ENCODE measurements at regions not wholly inside any gene's neighbourhood (a gene's known extent, or its start where the extent isn't known, plus 50 kb on each side); places are given as distances from the start of the nearest gene placed in this dataset.

GRCh38 chr12:94769776-94770759, 119.7 kb upstream of the TMCC3 start:
- BruUV-seq (replicated peaks), result no TSS peak
- no peak for ATAC-seq
- no peak for DNase-seq (ENCODE audit: low read depth, low spot score)
- no peak overlapping the region for H3K4me3 ChIP-seq (ENCODE audit: low read depth in 2 of 2, low read length in 2 of 2)
- no peaks in the 10 kb centered on the region; the same call in 1 of the 2 replicates for H3K27me3 ChIP-seq (ENCODE audit: control insufficient read depth, insufficient read depth, low read length)
- H3K27ac ChIP-seq (ENCODE audit: low read length), result no peak overlapping the region
- ChIA-PET CTCF (no interaction called here), POLR2A (no interaction called here)
- no peaks in the 10 kb centered on the region for H3K36me3 ChIP-seq (ENCODE audit: control insufficient read depth, insufficient read depth, low read length)
- intact Hi-C loops (cut with micrococcal nuclease; ENCODE audit: unreplicated experiment), result loop anchor here (10.0 kb wide), 1 partner anchor 225 kb away; no protein-coding TSS in a partner anchor
- no peaks in the 10 kb centered on the region for H3K9me3 ChIP-seq (ENCODE audit: control insufficient read depth, insufficient read depth, low read depth, low read length)
- in situ Hi-C loops (cut with HindIII; ENCODE audit: low pct_unique_long_range_greater_than_20kb, low sequenced_read_pairs), result no loop called here
- TF ChIP-seq POLR2AphosphoS5 (IDR thresholded peaks at IDR 0.05; ENCODE audit: low read depth, low read length), result no peak
- no peak for TF ChIP-seq REST (IDR thresholded peaks at IDR 0.05; ENCODE audit: insufficient read depth in 1 of 2, low read depth in 2 of 2, low read length in 1 of 2)
- no peak for TF ChIP-seq CTCF (IDR thresholded peaks at IDR 0.05)
- TF ChIP-seq SIN3A (IDR thresholded peaks at IDR 0.05; ENCODE audit: borderline replicate concordance, insufficient read depth, low read depth, low read length), result no peak
- no peak for TF ChIP-seq TCF7L2 (IDR thresholded peaks at IDR 0.05; ENCODE audit: low read depth, low read length)
- no peaks in the 10 kb centered on the region for H3K4me1 ChIP-seq (ENCODE audit: control insufficient read depth, insufficient read depth, low read length)

- no peak for TF ChIP-seq TCF7L2 (IDR thresholded peaks at IDR 0.05; ENCODE audit: low read depth, low read length)
- TF ChIP-seq CTCF (IDR thresholded peaks at IDR 0.05), result no peak
- Histone ChIP-seq H3K27ac (ENCODE audit: low read length) (no peak overlapping the region), H3K4me3 (ENCODE audit: low read depth in 2 of 2, low read length in 2 of 2) (no peak overlapping the region), H3K9me3 (ENCODE audit: control insufficient read depth, insufficient read depth, low read depth, low read length) (no peaks in the 10 kb centered on the region), H3K36me3 (ENCODE audit: control insufficient read depth, insufficient read depth, low read length) (no peaks in the 10 kb centered on the region), H3K27me3 (ENCODE audit: control insufficient read depth, insufficient read depth, low read length) (no peaks in the 10 kb centered on the region; the same call in 1 of the 2 replicates), H3K4me1 (ENCODE audit: control insufficient read depth, insufficient read depth, low read length) (no peaks in the 10 kb centered on the region; the same call in 1 of the 2 replicates)
- no peak for DNase-seq (ENCODE audit: low read depth, low spot score)
- ChIA-PET CTCF (no interaction called here), POLR2A (interaction anchor here (0.5 kb wide), 1 partner anchor 158 kb away, joined by 3 read pairs; no protein-coding TSS in a partner anchor)
- ATAC-seq, result no peak
- in situ Hi-C loops (cut with HindIII; ENCODE audit: low pct_unique_long_range_greater_than_20kb, low sequenced_read_pairs), result no loop called here
- intact Hi-C loops (cut with micrococcal nuclease; ENCODE audit: unreplicated experiment), result loop anchor here (10.0 kb wide), 1 partner anchor 224 kb away; no protein-coding TSS in a partner anchor
- BruUV-seq (replicated peaks), result no TSS peak
These were observed 118.7 kb upstream of the TMCC3 start for GRCh38 chr12:94769047-94769420.

Measured in Panc1 (cell line).